GM12873 (cell line): ENCODE measurements at regions not wholly inside any gene's neighbourhood (a gene's known extent, or its start where the extent isn't known, plus 50 kb on each side); places are given as distances from the start of the nearest gene placed in this dataset.

Source experiments
- TF ChIP-seq, protein P1 (sequence below): IDR thresholded peaks from 2 replicates; pipeline ENCODE4 v1.5.1; 2012; ENCODE audit warnings: low read depth, mild to moderate bottlenecking, moderate library complexity, low read length, control low read depth; ENCODE audit not compliant: insufficient read depth; ENCODE audit errors: missing control alignments

DNA sequence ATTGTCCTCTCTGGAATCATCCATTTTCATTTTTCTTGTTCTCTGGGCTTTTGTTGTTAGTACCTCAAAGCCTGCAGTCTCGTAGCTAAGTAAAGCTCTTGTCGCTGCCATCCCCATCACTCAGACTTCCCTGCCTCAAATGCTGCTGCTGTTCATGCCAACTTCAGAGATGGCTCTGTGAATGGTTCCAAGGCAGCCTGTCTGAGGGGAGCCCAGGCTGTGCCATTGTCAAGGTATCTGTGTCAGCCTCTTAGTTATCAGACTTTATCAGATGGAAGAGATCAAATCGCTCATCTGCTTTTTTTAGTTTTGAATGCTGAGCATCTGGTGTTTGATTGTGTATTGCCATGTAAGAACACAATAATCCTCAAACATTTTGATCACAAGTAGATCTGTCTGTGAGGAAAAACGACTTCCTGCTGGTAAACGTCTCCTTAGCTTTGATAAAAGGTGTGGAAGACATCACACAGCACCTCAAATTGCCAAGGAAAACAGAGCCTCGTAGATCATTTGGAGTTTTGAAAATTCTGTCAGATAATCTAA, 304.2 kb upstream of the ZC3H12C start:
- TF ChIP-seq, protein P1, sequence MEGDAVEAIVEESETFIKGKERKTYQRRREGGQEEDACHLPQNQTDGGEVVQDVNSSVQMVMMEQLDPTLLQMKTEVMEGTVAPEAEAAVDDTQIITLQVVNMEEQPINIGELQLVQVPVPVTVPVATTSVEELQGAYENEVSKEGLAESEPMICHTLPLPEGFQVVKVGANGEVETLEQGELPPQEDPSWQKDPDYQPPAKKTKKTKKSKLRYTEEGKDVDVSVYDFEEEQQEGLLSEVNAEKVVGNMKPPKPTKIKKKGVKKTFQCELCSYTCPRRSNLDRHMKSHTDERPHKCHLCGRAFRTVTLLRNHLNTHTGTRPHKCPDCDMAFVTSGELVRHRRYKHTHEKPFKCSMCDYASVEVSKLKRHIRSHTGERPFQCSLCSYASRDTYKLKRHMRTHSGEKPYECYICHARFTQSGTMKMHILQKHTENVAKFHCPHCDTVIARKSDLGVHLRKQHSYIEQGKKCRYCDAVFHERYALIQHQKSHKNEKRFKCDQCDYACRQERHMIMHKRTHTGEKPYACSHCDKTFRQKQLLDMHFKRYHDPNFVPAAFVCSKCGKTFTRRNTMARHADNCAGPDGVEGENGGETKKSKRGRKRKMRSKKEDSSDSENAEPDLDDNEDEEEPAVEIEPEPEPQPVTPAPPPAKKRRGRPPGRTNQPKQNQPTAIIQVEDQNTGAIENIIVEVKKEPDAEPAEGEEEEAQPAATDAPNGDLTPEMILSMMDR, result no peak

DNA sequence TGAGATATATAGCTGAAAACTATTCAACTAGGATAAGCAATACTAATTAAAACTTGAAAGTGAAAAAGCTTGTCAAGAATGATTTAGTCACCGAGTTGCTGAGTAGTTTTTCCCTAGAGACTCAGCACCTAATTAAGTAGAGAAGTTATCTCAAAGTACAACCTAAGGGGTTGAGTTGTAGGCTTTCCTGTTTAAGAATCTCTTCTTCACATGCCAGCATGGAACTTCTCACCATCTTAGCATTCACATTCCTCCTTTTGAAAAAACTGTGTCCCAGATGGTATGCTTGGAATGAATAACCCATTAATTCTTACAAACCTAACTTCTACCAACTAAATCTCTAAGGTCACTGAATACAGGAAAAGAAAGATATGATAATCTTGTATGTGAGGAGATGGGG, 303.3 kb upstream of the ZC3H12C start:
- TF ChIP-seq, protein P1, result no peak

DNA sequence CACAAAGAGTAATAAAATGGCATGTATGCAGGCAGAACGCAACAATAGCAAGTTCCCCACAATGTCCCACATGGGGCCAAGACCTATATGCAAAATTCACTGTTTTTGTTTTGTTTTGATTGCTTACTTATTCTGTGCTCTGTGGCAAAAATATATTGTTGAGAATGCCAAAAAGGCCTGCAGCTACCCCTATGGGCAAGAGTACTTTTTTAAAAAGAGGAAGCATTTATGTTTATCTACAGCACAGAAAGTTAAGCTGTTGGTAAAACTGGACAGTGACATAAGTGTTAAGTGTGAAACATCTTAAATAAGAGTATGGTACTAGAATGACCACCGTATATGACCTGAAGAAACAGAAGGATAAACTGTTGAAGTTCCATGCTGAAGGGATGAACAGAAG, 301.9 kb upstream of the ZC3H12C start:
- TF ChIP-seq, protein P1, result no peak

DNA sequence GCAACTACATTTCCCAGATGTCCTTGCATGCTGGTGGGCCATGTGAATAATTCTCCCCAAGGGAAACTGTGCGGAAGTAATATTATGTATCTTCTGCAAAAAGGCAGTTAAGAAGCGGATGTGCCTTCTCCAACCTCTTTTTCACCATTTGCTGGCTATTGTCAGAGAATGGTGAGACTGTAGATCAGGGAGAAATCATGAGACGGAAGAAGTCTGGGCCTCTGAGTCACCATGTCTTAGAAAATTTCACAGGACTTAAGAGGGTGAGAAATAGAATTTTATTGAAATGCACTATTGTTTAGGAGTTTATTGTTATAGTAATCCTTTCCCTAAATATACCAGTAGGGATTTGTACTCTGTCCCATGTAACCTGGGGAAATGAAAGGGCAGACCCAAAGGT, 298.7 kb upstream of the ZC3H12C start:
- TF ChIP-seq, protein P1, result no peak

DNA sequence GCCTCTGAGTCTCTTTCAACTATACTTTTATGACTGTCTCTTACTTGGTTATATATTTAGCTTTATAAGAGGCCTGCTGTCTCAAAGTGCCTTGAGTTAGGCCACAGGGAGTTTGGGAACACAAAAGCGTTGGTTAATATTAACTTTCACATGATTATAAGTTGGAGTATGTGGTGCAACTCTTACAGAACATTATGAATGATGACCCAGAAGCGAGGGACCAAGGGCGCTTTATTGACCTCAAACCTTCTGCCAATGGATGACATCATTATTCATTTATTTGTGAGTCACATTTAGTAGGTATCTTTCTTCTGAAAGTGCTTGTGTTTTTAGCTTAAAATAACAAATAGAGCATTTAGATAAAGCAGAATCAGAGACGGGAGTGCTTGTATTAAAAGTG, 298.0 kb upstream of the ZC3H12C start:
- TF ChIP-seq, protein P1, result no peak

DNA sequence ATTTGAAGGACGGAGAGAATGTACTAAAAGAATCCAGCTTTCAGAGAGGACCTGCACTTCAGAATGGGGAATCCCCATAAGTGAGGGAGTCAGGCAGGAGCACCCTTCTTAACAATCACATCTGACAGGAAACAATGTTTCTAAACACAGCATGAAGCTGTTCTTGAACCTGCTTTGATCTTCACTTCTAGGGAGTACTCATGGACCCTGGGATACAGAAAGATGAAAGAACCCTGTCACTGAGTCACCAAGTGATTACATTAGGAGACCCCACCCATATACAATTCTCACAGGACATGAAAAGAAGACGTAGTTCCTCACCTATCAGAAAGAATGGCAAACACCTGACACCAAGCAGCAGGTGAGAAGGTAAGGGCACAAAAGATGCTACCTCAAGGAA, 296.9 kb upstream of the ZC3H12C start:
- TF ChIP-seq, protein P1, result no peak

DNA sequence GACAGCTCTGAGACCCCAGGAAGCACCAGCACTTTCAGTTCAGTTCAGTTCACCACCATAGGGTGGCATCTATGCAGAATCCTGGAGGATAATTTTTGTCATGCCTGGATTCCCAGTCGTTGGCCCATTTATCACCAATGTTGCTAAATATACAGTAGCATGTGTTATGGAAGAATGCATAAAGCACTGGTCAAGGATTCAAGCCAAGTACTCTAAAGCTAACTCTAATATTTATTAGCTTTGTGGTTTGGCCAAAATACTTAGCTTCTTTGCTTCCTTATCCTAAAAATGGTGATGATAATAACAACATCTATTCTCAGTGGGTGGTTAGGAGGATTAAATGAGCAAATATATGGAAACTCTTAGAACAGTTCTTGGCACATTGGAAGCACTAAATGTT, 294.7 kb upstream of the ZC3H12C start:
- TF ChIP-seq, protein P1, result no peak
